Panc1 (cell line): ENCODE measurements at regions not wholly inside any gene's neighbourhood (a gene's known extent, or its start where the extent isn't known, plus 50 kb on each side); places are given as distances from the start of the nearest gene placed in this dataset.

ENCODE experiments used
- REST ChIP-seq, 2 experiments: IDR thresholded peaks; 2 replicates each; pipeline ENCODE4 v1.6.1; 2011 to 2012; ENCODE audit warnings: low read depth in 2 of 2, control low read depth in 1 of 2, low read length in 1 of 2, mild to moderate bottlenecking in 1 of 2, moderate library complexity in 1 of 2; ENCODE audit not compliant: insufficient read depth in 1 of 2
- TF ChIP-seq, protein P1 (sequence below): fragments of 450-650 bp; IDR thresholded peaks from 2 replicates; pipeline ENCODE4 v1.5.1; 2017; ENCODE audit warnings: mild to moderate bottlenecking

GRCh38 chr7:85622059-85622458, 435.2 kb upstream of the SEMA3D start:
- TF ChIP-seq, protein P1, sequence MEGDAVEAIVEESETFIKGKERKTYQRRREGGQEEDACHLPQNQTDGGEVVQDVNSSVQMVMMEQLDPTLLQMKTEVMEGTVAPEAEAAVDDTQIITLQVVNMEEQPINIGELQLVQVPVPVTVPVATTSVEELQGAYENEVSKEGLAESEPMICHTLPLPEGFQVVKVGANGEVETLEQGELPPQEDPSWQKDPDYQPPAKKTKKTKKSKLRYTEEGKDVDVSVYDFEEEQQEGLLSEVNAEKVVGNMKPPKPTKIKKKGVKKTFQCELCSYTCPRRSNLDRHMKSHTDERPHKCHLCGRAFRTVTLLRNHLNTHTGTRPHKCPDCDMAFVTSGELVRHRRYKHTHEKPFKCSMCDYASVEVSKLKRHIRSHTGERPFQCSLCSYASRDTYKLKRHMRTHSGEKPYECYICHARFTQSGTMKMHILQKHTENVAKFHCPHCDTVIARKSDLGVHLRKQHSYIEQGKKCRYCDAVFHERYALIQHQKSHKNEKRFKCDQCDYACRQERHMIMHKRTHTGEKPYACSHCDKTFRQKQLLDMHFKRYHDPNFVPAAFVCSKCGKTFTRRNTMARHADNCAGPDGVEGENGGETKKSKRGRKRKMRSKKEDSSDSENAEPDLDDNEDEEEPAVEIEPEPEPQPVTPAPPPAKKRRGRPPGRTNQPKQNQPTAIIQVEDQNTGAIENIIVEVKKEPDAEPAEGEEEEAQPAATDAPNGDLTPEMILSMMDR = no peak
- TF ChIP-seq REST (IDR thresholded peaks at IDR 0.05; ENCODE audit: insufficient read depth in 1 of 2, low read depth in 2 of 2, low read length in 1 of 2) = no peak
